A673 (cell line): ENCODE measurements at regions not wholly inside any gene's neighbourhood (a gene's known extent, or its start where the extent isn't known, plus 50 kb on each side); places are given as distances from the start of the nearest gene placed in this dataset.

Source experiments
- BruUV-seq: library from RNA; stranded (reverse); fragments of 400-500 nt; replicated peaks from 2 replicates; lab custom pipeline; 2021; lab: Mats Ljungman, UMichigan
- CTCF ChIA-PET: fragments of 300-600 bp; sonication (Branson Sonifier 250); formaldehyde crosslinking; loops from one replicate; lab custom pipeline; 2022; ENCODE audit warnings: antibody characterized with exemption; lab: Charles Lee
- POLR2A ChIA-PET: fragments of 300-600 bp; sonication (Branson Sonifier 250); formaldehyde crosslinking; loops from one replicate; lab custom pipeline; 2022; ENCODE audit warnings: antibody characterized with exemption; ENCODE audit not compliant: low non-redundant PET; lab: Charles Lee
- DNase-seq: peaks from one replicate; pipeline ENCODE4 v3.0.0-alpha.2; 2015; ENCODE audit warnings: low spot score
- H3K27ac ChIP-seq: fragments of 200-600 bp; sonication (generic); 2 replicates; pipeline ENCODE4 v1.5.1; 2016; ENCODE audit warnings: mixed run types, low read depth, mild to moderate bottlenecking, mixed read lengths, antibody characterized with exemption, low read length; ENCODE audit not compliant: poor library complexity, severe bottlenecking
- H3K27me3 ChIP-seq: fragments of 200-600 bp; sonication (generic); replicated peaks from 2 replicates; pipeline ENCODE4 v1.6.1; 2017; ENCODE audit warnings: mixed run types, low read depth, mild to moderate bottlenecking, mixed read lengths, antibody characterized with exemption, low read length; ENCODE audit not compliant: insufficient read depth, poor library complexity
- H3K36me3 ChIP-seq: fragments of 200-600 bp; sonication (generic); 2 replicates; pipeline ENCODE4 v1.6.1; 2016; ENCODE audit warnings: mixed run types, mild to moderate bottlenecking, mixed read lengths, antibody characterized with exemption, low read length; ENCODE audit not compliant: insufficient read depth, poor library complexity, severe bottlenecking
- H3K4me1 ChIP-seq: fragments of 200-600 bp; sonication (generic); 2 replicates; pipeline ENCODE4 v1.6.1; 2017; ENCODE audit warnings: mixed run types, mild to moderate bottlenecking, mixed read lengths, antibody characterized with exemption, low read length; ENCODE audit not compliant: insufficient read depth, poor library complexity, severe bottlenecking
- H3K4me3 ChIP-seq: fragments of 200-600 bp; sonication (generic); 2 replicates; pipeline ENCODE4 v1.5.1; 2016; ENCODE audit warnings: low read depth, mixed run types, mild to moderate bottlenecking, mixed read lengths, low read length; ENCODE audit not compliant: poor library complexity, severe bottlenecking
- H3K9me3 ChIP-seq: fragments of 200-600 bp; sonication (generic); 2 replicates; pipeline ENCODE4 v1.6.1; 2016; ENCODE audit warnings: mixed run types, low read depth, mild to moderate bottlenecking, mixed read lengths, antibody characterized with exemption, low read length; ENCODE audit not compliant: poor library complexity, severe bottlenecking
- EZH2 ChIP-seq: fragments of 200-600 bp; sonication (generic); IDR thresholded peaks from 2 replicates; pipeline ENCODE4 v1.6.1; 2017; ENCODE audit warnings: borderline replicate concordance, low read depth, mild to moderate bottlenecking, mixed read lengths, antibody characterized with exemption, low read length; ENCODE audit not compliant: poor library complexity, severe bottlenecking
- intact Hi-C: fragments of 100-400 bp; cut with micrococcal nuclease; formaldehyde crosslinking; loops from one replicate; pipeline ENCODE4 v1.10.0; 2022; ENCODE audit not compliant: unreplicated experiment
- TF ChIP-seq, protein P1 (sequence below): fragments of 300-800, 200-600 bp; sonication (generic); conservative IDR thresholded peaks from 2 replicates; pipeline ENCODE4 v1.5.1; 2017; ENCODE audit warnings: low read depth, mild to moderate bottlenecking, antibody characterized with exemption, low read length, moderate library complexity, mixed read lengths

DNA sequence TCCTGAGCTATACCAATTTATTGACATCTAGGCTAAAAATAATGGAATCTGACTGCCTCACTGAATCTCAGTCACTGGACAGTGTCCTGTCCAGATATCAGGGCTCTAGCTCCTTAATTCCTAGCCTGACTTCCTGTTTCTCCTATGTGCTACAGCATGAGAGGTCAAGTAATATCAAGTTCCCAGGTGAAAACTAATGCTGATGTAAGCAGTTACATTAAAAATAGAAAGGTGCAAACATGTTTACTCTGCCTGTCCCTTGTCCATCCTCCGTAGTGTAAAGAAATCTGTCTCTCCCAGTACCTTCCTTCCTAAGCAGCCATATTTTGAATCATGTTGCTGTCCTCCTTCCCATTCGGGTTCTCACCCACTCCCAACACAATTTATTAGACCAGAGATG, 145.9 kb upstream of the GHR start:
- no peak for DNase-seq
- intact Hi-C loops, result no loop called here
- no TSS peak for BruUV-seq
- Histone ChIP-seq H3K9me3 (no peaks in the 10 kb centered on the region), H3K4me3 (no peak overlapping the region), H3K27ac (no peak overlapping the region), H3K27me3 (no peaks in the 10 kb centered on the region), H3K36me3 (no peaks in the 10 kb centered on the region), H3K4me1 (no peaks in the 10 kb centered on the region)
- TF ChIP-seq, protein P1, sequence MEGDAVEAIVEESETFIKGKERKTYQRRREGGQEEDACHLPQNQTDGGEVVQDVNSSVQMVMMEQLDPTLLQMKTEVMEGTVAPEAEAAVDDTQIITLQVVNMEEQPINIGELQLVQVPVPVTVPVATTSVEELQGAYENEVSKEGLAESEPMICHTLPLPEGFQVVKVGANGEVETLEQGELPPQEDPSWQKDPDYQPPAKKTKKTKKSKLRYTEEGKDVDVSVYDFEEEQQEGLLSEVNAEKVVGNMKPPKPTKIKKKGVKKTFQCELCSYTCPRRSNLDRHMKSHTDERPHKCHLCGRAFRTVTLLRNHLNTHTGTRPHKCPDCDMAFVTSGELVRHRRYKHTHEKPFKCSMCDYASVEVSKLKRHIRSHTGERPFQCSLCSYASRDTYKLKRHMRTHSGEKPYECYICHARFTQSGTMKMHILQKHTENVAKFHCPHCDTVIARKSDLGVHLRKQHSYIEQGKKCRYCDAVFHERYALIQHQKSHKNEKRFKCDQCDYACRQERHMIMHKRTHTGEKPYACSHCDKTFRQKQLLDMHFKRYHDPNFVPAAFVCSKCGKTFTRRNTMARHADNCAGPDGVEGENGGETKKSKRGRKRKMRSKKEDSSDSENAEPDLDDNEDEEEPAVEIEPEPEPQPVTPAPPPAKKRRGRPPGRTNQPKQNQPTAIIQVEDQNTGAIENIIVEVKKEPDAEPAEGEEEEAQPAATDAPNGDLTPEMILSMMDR, result no peak
- TF ChIP-seq EZH2, result no peak
- ChIA-PET CTCF (no interaction called here), POLR2A (no interaction called here)

GRCh38 chr5:42284584-42284983, 138.7 kb upstream of the GHR start:
- DNase-seq, result no peak
- H3K27ac ChIP-seq, result no peak overlapping the region
- POLR2A ChIA-PET, result no interaction called here
- CTCF ChIA-PET, result no interaction called here
- H3K9me3 ChIP-seq, result no peaks in the 10 kb centered on the region
- no peaks in the 10 kb centered on the region for H3K36me3 ChIP-seq
- no TSS peak for BruUV-seq
- no peak for TF ChIP-seq EZH2
- TF ChIP-seq, protein P1, result no peak
- H3K4me3 ChIP-seq, result no peak overlapping the region
- intact Hi-C loops, result no loop called here
- no peaks in the 10 kb centered on the region for H3K27me3 ChIP-seq
- H3K4me1 ChIP-seq, result no peaks in the 10 kb centered on the region

- ChIA-PET CTCF (no interaction called here), POLR2A (no interaction called here)
- H3K27me3 ChIP-seq, result no peaks in the 10 kb centered on the region
- H3K4me1 ChIP-seq, result no peaks in the 10 kb centered on the region
- peak; percentile 1 for DNase-seq
- intact Hi-C loops, result no loop called here
- no peak overlapping the region for H3K4me3 ChIP-seq
- H3K27ac ChIP-seq, result no peak overlapping the region
- peaks cover 1% of the 10 kb centered on the region for H3K9me3 ChIP-seq
- BruUV-seq, result no TSS peak
- TF ChIP-seq EZH2, result no peak
- TF ChIP-seq, protein P1, result no peak
- no peaks in the 10 kb centered on the region for H3K36me3 ChIP-seq
These were observed 138.0 kb upstream of the GHR start for GRCh38 chr5:42285230-42285629.
